Stimulated activated CD4-positive, alpha-beta T cell treated with anti-CD3 and anti-CD28 coated beads, Interleukin-15, amount 100 ng/mL, for 1 hour (primary cell): ENCODE measurements at regions not wholly inside any gene's neighbourhood (a gene's known extent, or its start where the extent isn't known, plus 50 kb on each side); places are given as distances from the start of the nearest gene placed in this dataset.

Experiments used
- DNase-seq, 2 donors: peaks; one replicate each; pipeline ENCODE4 v3.0.0-alpha.2; 2020; ENCODE audit warnings: low read depth in 1 of 2, low spot score in 1 of 2

GRCh38 chr11:123258877-123259276 is 63.8 kb upstream of the CLMP start:
- DNase-seq: no peak

- no peak for DNase-seq
These were observed 62.3 kb upstream of the CLMP start for GRCh38 chr11:123257370-123257769.

- DNase-seq: no peak
These were observed 60.9 kb upstream of the CLMP start for GRCh38 chr11:123255909-123256308.

DNA sequence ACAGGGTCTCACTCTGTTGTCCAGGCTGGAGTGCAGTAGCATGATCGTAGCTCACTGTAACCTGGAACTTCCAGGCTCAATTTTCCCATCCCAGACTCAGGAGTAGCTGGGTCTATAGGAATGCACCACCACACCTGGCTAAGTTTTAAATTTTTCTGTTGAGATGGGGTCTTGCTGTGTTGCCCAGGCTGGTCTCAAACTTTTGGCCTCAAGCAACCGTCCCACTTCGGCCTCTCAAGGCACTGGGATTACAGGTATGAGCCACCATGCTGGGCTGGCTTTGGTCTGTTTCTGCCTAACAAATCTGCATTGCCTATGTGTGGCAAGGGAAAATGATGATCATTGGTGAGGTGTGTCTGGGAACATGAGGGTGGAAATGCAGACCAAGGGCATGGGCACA is 59.3 kb upstream of the CLMP start:
- DNase-seq: no peak

DNA sequence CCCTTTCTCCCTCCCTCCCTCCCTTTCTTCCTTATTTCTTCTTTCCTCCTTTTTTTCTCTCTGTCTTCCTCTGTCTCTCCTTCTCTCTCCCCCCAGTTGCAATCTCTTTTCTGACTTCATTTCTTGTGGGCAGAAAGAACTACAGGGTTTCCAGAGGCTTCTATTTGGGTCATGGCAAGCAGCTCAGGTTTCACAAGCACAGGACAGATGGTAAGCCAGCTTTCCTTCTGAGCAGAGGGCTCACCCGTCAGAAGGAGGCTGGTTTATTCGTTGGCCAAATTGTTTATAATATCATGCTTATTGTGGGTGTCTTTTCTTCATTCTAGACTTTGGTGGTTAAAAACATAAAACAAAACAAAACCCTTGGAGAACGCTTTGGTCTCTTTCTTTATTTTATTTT is 58.9 kb upstream of the CLMP start:
- no peak for DNase-seq

GRCh38 chr11:123253223-123253622 is 58.2 kb upstream of the CLMP start:
- DNase-seq: no peak

DNA sequence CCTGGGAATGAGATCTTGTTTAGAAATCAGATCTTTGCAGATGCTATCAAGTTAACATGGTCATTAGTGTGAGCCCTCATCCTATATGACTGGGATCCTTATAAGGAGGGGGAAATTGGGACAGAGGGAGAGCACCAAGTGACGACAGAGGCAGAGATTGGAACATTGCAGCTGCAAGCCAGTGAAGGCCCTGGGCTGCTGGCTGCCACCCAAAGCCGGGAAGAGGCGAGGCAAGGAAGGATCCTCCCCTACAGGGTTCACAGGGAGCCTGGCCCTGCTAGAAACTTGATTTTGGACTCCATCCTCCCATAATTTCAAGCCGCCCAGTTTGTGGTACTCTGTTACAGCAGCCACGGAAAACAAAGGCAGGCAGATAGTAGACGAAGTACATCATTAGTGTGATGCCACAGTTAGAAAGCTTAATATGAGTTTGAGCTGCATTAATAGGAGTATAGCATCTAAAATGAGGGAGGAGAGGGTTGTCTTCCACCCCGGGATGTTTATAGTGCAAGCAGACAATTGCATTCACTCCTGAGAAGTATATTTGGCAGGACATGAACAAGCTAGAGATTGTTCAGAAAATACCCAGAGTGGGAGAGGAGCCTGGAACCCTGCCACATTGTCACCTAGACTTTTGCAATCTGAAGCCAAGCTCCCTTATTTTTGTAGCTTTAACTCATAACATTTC is 56.8 kb upstream of the CLMP start:
- DNase-seq: no peak

DNA sequence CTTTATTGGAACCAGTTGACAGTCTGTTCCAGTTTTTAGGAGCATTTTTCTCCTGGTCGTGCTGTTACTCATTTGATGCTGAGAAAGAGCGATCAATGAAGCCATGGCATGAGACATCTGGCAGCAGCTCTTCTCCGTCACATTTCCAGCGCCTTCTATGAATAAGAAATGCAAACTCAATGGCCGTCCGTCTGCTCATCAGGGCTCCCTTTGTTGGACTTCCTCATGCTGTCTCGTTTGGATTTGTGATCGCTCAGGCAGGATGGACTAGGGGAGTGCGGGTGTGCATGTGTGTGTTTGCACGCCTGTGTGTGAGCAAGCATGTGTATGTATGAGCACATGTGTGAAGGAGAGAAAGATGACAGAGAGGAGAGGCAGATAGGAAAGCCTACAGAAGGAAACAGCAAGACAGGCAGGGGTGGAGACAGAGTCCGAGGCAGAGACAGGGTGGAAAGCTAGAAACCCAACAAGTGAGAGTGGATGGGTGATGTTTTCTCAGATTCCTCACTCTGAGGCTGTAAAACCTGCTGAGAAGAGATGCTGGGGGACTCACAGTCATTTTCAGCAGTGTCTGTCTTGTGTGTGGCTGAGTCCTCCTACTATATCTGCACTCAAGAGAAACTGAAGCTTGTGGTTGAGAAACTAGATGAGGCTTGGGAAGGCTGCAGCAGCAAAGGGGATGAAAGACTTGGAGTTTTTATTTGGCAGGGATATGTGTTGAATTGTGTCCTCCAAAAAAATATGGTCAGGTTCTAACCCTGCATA is 56.0 kb upstream of the CLMP start:
- DNase-seq: no peak

DNA sequence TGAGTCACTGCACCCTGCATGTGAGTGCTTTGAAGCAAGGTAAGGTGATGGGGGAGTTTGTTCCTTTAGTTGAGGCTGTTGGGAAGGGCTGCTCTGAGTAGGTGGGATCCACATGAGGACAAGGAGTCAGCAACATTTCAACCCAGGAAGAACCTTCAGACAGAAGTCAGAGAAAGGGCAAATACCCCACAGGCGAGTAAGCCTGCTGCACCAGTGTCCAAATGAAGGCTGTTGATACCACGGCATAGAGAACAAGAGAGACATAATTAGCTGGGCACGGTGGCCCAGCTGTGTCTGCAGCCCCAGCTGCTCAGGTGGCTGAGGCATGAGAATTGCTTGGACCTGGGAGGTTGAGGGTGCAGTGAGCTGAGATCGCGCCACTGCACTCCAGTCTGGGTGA is 54.3 kb upstream of the CLMP start:
- DNase-seq: no peak

DNA sequence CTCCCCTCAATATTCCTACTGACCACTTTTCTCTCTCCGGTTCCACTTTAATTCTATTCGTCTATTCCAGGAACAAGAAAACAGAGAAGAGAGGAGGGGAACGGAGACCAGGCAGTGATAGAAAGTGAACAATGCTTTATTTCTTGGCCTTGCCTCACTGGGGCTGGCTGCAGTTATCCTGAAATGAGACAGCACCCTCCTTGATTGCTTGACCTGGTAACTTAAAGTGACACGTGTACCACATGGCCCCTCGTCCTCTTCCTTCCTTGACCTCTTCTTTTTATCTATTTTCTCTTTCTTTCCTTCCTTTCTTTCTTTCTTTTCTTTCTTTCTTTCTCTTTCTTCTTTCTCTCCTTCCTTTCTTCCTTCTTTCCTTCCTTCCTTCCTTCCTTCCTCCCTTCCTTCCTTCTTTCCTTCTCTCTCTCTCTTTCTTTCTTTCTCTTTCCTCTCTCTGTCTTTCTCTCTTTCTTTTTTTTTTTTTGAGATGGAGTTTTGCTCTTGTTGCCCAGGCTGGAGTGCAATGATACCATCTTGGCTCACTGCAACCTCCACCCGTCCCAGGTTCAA is 52.8 kb upstream of the CLMP start:
- no peak for DNase-seq

DNA sequence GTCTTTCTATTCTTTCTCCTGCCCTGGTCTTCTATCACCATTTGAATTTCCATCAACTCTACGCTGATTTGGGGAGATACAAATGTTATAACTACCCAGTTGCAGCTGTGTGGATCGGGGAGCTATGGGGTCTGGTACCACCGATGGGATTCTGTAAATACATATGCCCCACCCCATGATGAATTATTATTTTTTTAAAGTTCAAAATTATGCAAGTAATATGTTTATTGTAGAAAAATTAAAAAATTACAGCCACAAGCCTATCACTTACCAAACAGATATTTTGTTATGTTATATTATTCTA is 52.4 kb upstream of the CLMP start:
- no peak for DNase-seq

- peak; percentile 52 to 67 for DNase-seq
These were observed 51.9 kb upstream of the CLMP start for GRCh38 chr11:123246749-123247495.

GRCh38 chr11:123245567-123245966 is 50.5 kb upstream of the CLMP start:
- DNase-seq: no peak
